HG02759 (cell line): ENCODE measurements at regions not wholly inside any gene's neighbourhood (a gene's known extent, or its start where the extent isn't known, plus 50 kb on each side); places are given as distances from the start of the nearest gene placed in this dataset.

Source experiments
- ATAC-seq: cut with Tn5 transposase; IDR thresholded peaks from one replicate; pipeline ENCODE4 v1.9.1; 2021; ENCODE audit warnings: mild to moderate bottlenecking, moderate library complexity; ENCODE audit not compliant: unreplicated experiment

DNA sequence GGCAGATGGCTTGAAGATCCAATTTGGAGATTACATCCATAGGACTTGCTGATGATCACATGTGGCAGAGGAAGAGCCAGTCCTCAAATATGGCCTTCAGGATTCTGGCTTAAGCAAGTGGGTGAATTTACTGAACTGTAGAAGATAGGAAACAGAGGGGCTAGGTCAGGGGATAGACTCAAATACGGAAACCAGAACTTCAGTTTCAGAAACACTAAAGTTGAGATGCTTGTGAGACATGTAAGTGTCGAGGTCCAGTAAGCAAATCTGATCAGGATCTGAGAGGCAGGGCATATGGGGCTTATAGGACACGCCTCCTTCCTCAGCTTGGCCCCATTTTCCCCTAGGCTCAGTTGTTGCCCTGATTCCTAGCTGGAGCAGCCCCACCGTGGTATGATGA, 107.7 kb downstream of the LBH start:
- ATAC-seq, result no peak

DNA sequence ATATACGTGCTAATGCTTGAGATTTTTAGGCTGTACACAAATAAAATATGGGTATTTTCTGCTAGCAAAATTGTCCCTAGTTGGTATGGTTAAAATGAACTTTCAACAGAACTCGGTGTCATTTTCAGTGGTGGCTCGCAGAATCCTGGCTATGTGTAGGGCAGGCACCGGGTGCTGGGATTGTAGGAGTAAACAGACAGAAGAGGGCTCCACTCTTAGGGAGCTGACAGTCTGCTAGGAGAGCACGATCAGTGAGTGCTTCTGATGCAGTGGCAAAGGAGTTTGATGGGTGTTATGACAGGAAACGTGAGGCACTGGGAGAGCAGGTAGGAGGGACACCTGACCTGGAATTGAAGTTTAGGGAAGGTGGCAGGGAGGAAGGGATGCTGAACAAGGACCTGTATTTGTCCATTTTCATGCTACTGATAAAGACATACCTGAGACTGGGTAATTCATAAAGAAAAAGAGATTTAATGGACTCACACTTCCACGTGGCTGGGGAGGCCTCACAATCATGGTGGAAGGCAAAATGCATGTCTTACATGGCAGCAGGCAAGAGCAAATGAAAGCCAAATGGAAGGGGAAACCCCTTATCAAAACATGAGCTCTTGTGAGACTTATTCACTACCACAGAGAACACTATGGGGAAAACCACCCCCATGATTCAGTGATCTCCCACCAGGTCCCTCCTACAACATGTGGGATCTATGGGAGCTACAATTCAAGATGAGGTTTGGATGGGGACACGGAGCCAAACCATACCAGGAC, 105.4 kb upstream of the LCLAT1 start:
- no peak for ATAC-seq

- no peak for ATAC-seq
Measured at GRCh38 chr2:30346471-30347169, 100.4 kb upstream of the LCLAT1 start.

GRCh38 chr2:30348825-30349224, 98.2 kb upstream of the LCLAT1 start:
- ATAC-seq, result no peak

- ATAC-seq, result no peak
Measured at GRCh38 chr2:30349691-30350090, 97.4 kb upstream of the LCLAT1 start.

DNA sequence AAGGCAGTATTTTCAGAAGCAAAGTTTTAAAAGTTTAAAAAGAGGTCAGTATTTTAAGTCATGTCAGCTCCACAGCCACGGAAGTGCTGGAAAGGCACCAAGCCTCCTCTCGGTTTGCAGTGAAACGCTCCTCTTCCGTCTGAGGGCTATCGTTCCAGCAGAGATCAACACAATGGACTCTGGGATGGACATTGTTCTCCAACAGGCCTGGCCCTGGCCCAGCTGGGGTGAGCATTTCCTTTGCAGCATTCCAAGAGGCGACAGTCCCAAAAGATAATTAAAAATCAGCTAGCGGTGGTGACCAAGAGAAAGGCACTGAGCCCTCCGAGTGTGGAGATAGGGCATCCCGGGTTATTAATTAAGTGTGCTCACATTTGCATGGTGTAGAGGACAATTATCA, 95.9 kb upstream of the LCLAT1 start:
- no peak for ATAC-seq

- ATAC-seq, result no peak
Measured at GRCh38 chr2:30351949-30352348, 95.1 kb upstream of the LCLAT1 start.

DNA sequence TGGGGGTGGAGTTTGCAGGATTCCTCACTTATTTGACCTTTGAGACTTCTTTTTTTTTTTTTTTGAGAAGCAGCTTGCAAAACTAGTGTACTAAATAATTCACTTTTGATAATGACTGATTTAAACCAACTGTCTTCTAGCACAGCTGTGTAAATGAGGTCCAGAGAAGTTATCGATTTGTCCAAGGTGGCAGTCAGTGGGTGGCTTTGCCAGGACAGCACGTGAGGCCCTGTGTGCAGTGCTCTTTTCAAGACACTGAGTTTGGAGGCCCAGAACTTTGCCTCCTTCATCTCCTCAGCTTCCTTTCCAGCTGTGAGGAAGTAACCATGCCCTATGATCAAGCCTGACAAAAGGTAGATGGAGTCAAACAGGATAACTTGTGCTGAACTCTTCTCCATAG, 92.9 kb upstream of the LCLAT1 start:
- ATAC-seq, result no peak

DNA sequence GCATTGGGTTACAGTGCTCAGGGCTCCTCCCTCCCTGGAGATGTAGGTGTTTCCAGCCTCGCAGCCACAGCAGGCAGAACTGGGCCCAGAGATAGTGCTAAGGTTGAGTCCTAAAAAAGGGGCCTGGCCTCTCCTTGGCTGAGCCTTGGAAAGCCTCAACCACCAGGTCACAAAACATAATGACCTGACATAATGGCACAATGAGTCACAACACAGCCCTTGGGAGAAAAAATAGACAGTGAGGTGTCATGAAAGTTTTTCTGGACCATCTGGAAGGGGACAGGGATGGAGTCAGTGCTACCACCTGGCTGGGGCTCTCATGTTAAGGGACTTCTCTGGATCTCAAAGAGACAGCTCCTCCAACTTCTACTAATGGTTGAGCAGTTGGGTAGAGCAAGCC, 92.4 kb upstream of the LCLAT1 start:
- ATAC-seq, result no peak

DNA sequence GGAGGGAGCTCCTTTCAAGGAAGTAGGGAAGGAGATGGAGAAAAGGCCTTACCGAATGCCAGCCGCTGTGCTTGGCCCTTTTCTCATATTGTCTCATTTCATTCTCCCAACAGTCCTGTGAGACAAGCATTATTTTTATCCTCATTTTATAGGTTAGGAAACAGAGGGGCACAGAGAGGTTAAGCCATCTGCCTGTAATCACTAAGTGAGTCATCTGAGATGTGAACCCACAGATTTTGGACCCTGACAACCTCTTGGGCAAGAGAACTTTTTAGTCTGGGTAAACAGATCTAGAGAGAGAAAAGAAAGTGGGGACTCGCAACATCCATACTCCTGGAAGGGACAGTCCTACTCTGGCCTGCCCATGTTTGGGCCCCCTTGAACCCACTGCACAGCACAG, 91.7 kb upstream of the LCLAT1 start:
- no peak for ATAC-seq

- no peak for ATAC-seq
Measured at GRCh38 chr2:30356071-30356470, 91.0 kb upstream of the LCLAT1 start.

DNA sequence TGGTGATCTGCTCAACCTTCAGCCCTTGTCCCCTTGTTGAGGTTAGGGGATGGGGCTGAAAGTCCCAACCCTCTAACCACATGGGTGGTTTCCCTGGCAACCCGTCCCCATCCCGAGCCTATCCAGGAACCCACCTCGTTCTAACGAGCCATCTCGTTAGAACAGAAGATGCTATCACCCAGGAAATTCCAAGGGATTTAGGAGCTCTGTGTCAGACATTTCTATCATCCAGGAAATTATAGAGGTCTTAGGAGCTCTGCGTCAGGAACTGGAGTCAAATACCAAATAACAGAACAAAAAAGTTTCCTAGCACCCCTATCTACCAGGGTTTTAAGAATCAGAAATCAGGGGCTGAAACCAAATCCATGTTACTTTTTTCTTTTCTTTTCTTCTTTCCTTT, 90.3 kb upstream of the LCLAT1 start:
- ATAC-seq, result no peak

DNA sequence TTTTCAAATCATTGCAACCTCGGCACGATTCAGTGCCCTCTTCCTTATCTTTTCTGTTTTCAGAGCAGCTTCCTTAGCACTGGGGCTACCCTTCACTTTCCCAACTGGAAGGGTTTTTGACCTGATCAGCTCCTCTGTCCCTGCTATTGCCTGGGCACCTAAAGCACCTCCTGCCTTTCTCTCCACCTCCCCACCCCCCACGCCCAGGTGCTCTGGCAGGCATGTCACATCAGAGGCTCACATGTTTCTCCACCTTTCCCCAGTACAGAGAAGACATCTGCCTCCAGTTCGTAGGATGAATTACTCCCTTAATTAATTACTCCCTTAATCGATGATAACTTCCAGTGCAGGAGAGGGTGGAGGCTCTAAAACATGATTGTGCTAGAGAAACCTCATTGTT, 88.7 kb upstream of the LCLAT1 start:
- no peak for ATAC-seq

GRCh38 chr2:30358842-30359241, 88.2 kb upstream of the LCLAT1 start:
- no peak for ATAC-seq

DNA sequence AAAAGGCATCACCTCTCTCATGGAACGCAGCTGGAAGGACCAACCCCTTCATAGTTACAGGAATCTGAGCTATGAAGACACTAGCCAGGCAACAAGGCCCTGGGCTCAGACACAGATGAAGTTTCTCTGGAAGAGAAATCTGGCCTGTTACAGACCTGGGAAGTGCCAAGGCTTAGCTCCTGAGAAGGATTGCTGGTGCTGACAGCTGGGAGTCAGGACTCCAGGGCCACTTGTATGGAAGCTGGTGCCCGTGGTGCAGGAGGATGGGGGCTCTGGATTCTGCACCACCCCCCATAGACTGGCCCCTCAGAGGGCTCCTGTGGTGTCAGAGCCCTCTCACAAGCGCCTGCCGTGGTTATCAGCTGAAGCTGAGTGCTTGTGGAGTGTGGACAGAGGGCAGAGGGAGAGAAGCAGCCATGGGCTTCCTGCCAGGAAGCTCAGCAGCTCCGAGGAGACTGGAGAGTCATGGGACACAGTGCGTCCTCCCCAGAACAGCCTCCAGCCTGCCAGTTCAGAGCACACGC, 87.3 kb upstream of the LCLAT1 start:
- ATAC-seq, result no peak

- ATAC-seq, result no peak
Measured at GRCh38 chr2:30361751-30362394, 85.2 kb upstream of the LCLAT1 start.

DNA sequence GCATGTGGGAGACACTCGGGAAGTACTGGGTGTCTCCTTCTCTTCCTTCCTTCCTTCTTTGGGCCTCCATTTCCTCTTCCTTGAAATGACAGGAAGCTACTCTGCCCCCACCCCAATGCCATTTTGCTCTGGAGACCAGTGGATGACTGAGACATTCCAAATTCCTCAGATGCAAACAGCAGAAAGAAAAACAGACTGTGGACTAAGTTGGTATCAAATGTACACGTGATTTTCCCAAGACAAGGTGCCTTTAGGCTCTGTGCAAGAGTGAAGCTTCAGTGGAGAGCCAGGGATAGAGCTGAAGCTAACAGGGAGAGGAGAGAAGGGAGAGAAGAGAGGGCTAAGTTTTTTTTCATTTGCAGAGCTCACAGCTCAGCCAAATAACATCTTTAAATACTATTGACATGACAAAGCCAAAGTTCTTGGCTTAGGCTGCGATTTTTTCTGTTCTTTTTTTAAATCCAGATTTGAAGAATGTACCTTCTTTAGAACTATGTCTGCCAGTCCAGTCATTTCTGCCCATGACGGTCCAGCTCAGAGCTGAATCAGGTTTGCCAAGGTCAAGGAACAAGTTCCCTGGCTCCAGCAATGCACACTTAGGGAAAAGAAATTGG, 84.5 kb upstream of the LCLAT1 start:
- no peak for ATAC-seq

GRCh38 chr2:30363406-30363805, 83.6 kb upstream of the LCLAT1 start:
- ATAC-seq, result no peak

GRCh38 chr2:30365201-30365600, 81.8 kb upstream of the LCLAT1 start:
- ATAC-seq, result no peak

GRCh38 chr2:30366199-30366691, 80.8 kb upstream of the LCLAT1 start:
- no peak for ATAC-seq
